ENCODE measurements at regions not wholly inside any gene's neighbourhood (a gene's known extent, or its start where the extent isn't known, plus 50 kb on each side); places are given as distances from the start of the nearest gene placed in this dataset.

DNA sequence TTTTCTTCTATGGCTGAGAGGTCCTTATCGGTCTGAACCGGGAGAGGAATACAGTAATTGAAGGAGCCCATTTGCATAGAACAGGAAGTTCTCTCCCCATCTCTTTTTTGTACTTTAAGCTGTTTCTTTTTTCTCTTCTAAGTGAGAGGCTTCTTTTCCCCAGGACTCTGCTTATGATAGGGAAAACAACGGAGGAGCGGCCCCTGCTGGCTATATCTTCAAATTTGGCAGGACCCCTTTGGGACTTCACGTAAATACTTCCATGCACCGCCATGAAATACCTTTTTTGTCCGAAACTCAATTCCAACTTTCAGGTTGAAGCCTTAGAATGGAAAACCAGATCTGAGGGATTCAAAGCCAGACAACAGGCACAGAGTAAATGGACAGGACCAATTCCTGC lies 1153.0 kb upstream of the INTU start:
- no peak for DNase-seq (ENCODE audit: low read depth)
- no peak overlapping the region for H3K4me3 ChIP-seq (ENCODE audit: low read depth, low read length)
- TF ChIP-seq, protein P1, sequence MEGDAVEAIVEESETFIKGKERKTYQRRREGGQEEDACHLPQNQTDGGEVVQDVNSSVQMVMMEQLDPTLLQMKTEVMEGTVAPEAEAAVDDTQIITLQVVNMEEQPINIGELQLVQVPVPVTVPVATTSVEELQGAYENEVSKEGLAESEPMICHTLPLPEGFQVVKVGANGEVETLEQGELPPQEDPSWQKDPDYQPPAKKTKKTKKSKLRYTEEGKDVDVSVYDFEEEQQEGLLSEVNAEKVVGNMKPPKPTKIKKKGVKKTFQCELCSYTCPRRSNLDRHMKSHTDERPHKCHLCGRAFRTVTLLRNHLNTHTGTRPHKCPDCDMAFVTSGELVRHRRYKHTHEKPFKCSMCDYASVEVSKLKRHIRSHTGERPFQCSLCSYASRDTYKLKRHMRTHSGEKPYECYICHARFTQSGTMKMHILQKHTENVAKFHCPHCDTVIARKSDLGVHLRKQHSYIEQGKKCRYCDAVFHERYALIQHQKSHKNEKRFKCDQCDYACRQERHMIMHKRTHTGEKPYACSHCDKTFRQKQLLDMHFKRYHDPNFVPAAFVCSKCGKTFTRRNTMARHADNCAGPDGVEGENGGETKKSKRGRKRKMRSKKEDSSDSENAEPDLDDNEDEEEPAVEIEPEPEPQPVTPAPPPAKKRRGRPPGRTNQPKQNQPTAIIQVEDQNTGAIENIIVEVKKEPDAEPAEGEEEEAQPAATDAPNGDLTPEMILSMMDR (conservative IDR thresholded peaks at IDR 0.05; ENCODE audit: low read depth, low read length) = no peak

DNA sequence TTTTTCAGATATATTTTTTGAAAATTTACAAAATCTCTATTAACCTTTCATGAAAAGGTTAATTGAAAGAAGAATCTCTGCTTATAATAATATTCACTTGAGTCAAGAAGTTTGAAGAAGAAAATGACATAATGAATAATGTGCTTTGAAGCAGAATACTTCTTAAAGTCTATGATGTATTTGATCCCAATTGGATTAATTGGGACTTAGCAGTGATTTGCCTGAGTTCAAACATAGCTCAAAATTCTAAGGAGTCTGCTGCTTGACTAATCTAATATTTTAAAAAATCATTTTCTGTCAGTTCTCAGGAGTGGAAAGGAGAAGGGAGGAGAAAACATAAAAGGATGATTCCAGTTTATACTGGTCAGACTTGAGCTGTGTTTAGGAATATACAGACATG lies 1150.4 kb upstream of the INTU start:
- TF ChIP-seq, protein P1 (conservative IDR thresholded peaks at IDR 0.05; ENCODE audit: low read depth, low read length) = no peak
- no peak overlapping the region for H3K4me3 ChIP-seq (ENCODE audit: low read depth, low read length)
- no peak for DNase-seq (ENCODE audit: low read depth)

DNA sequence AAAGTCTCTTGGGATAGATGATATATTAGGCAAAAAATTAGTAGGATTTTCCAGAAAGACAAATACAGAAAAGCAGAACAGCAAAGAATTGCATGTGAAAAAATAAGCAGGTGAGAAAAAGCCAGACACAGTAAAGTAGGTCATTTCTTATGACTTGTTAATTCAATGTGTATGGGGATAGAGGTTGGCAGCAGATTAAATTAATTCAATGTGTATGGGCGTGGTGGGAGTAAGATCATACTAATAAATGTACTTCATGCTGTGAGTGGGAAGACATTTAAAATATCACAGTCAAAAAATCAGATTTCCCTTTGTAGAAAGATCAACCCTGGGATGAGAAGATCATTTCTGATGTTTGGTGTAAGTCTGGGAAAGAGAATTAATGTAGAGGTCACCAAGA lies 1146.4 kb upstream of the INTU start:
- DNase-seq (ENCODE audit: low read depth) = no peak
- TF ChIP-seq, protein P1 (conservative IDR thresholded peaks at IDR 0.05; ENCODE audit: low read depth, low read length) = no peak
- no peak overlapping the region for H3K4me3 ChIP-seq (ENCODE audit: low read depth, low read length)

DNA sequence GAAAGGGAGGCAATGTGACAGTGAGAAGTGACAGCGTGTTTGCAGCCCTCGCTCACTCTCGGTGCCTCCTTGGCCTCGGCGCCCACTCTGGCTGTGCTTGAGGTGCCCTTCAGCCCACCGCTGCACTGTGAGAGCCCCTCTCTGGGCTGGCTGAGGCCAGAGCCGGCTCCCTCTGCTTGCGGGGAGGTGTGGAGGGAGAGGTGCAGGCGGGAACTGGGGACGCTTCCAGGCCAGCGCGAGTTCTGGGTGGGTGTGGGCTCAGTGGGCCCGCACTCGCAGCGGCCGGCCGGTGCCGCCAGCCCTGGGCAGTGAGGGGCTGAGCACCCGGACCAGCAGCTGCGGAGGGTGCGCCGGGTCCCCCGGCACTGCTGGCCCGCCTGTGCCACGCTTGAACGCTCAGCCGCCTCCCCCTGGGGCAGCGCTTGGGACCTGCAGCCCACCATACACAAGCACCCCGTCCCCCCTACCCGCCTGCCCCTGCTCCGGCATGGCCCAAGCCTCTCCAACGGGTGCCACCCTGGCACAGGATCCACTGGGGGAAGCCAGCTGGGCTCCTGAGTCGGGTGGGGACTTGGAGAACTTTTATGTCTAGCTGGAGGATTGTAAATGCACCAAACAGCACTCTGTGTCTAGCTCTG lies 1142.8 kb upstream of the INTU start:
- H3K4me3 ChIP-seq (ENCODE audit: low read depth, low read length) = no peak overlapping the region
- DNase-seq (ENCODE audit: low read depth) = no peak
- TF ChIP-seq, protein P1 (conservative IDR thresholded peaks at IDR 0.05; ENCODE audit: low read depth, low read length) = no peak

DNA sequence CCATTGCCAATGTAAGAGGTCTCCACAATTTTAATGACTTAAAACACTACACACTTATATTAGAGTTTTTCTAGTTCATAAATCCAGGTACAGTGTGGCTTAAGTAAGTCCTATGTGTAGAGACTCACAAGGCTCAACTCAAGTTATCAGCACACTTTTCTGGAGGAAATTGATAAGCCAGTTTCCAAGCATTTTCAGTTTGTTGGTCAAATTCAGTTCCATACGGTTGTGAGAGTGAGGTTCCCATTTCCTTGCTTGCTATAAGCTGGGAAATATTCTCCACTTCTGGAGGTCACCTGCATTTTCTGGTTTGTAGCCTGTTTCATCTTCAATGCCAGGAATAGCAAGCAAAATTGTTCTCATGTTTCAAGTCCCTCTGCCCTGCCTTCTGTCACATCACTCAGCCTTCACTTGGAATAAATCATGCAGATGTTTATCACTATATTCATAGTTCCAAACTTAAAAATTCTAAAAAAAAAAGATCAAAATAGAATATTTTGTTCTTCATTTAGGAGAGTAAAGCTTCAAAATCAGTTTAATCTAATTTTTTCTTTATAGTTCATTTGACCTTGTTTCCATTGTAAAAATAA lies 1137.5 kb upstream of the INTU start:
- no peak for DNase-seq (ENCODE audit: low read depth)
- TF ChIP-seq, protein P1 (conservative IDR thresholded peaks at IDR 0.05; ENCODE audit: low read depth, low read length) = no peak
- H3K4me3 ChIP-seq (ENCODE audit: low read depth, low read length) = no peak overlapping the region

DNA sequence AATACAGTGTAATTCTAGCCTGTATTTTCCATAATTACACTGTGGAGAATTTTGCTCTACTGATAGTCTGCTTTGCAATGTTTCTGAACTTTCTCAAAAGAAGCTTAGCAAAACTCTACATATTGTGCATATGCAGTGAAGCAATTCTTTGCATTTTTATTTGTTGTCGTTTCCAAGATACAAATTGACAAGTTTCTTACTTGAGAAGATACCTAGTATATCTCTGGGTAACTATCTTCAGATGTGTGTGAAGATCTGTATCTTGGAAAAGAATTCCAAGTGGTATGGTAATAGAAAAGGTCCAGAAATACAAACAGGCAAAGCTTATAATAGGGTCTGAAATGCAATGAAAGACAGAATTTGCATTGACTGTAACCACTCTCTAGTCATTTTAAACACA lies 1119.8 kb upstream of the INTU start:
- H3K4me3 ChIP-seq (ENCODE audit: low read depth, low read length) = no peak overlapping the region
- TF ChIP-seq, protein P1 (conservative IDR thresholded peaks at IDR 0.05; ENCODE audit: low read depth, low read length) = no peak
- DNase-seq (ENCODE audit: low read depth) = no peak

DNA sequence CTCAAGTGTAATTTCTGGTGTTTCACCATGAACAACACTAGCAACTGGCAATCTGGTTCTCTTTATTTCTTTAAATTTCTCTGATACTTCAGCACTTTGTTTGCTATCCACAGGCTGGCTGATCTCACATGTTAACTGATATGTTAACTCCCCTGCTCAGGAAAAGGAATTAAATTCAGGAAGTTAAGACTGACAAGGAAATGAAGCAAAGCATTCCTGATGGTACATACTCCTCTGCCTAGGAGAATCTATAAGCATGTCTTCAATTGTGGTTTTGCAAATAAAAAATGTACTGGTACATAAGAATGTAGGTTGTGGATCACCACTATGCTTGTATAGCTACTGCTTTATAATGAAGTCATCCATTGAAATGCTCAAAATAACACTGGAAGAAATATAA lies 1119.2 kb upstream of the INTU start:
- DNase-seq (ENCODE audit: low read depth) = no peak
- TF ChIP-seq, protein P1 (conservative IDR thresholded peaks at IDR 0.05; ENCODE audit: low read depth, low read length) = no peak
- no peak overlapping the region for H3K4me3 ChIP-seq (ENCODE audit: low read depth, low read length)
